SU-DHL-6 (cell line): ENCODE measurements at regions not wholly inside any gene's neighbourhood (a gene's known extent, or its start where the extent isn't known, plus 50 kb on each side); places are given as distances from the start of the nearest gene placed in this dataset.

ENCODE experiments used
- H2AFZ ChIP-seq: fragments of 200-600 bp; sonication (generic); 2 replicates; pipeline ENCODE4 v1.6.1; 2014; ENCODE audit warnings: low read depth, mild to moderate bottlenecking, moderate library complexity, mixed read lengths, antibody characterized with exemption, low read length; ENCODE audit not compliant: severe bottlenecking
- H3F3A ChIP-seq: fragments of 200-600 bp; shearing (Covaris generic); 2 replicates; pipeline ENCODE4 v1.6.0; 2016; ENCODE audit warnings: antibody characterized with exemption, mild to moderate bottlenecking; ENCODE audit not compliant: insufficient read depth
- H3K27ac ChIP-seq: fragments of 200-600 bp; sonication (generic); 2 replicates; pipeline ENCODE4 v1.5.1; 2016; ENCODE audit warnings: low read depth, mild to moderate bottlenecking, low read length, moderate library complexity, mixed read lengths
- H3K27me3 ChIP-seq: fragments of 200-600 bp; sonication (generic), shearing (Covaris generic); 2 replicates; pipeline ENCODE4 v1.6.0; 2014; ENCODE audit warnings: mild to moderate bottlenecking, low read length
- H3K36me3 ChIP-seq: fragments of 200-600 bp; sonication (generic); 2 replicates; pipeline ENCODE4 v1.6.1; 2014; ENCODE audit warnings: mild to moderate bottlenecking, low read length, mixed read lengths
- H3K4me2 ChIP-seq: fragments of 300-600, 200-600 bp; shearing (Covaris generic), sonication (generic); 2 replicates; pipeline ENCODE4 v1.6.0; 2014; ENCODE audit warnings: low read length, low read depth, mild to moderate bottlenecking; ENCODE audit not compliant: poor library complexity, severe bottlenecking
- H3K4me3 ChIP-seq: fragments of 200-600 bp; sonication (generic); 2 replicates; pipeline ENCODE4 v1.5.1; 2014; ENCODE audit warnings: antibody characterized with exemption, low read length, mild to moderate bottlenecking, mixed read lengths; ENCODE audit not compliant: insufficient read depth, poor library complexity, severe bottlenecking
- H3K79me2 ChIP-seq: fragments of 200-600 bp; sonication (generic); 2 replicates; pipeline ENCODE4 v1.6.1; 2014; ENCODE audit warnings: mild to moderate bottlenecking, low read length, moderate library complexity; ENCODE audit not compliant: insufficient read depth
- H3K9ac ChIP-seq: fragments of 200-600 bp; sonication (generic); 2 replicates; pipeline ENCODE4 v1.7.0; 2014; ENCODE audit warnings: mild to moderate bottlenecking, low read length
- H3K9me2 ChIP-seq: fragments of 200-600 bp; sonication (generic); replicated peaks from 2 replicates; pipeline ENCODE4 v1.6.1; 2014; ENCODE audit warnings: low read length; ENCODE audit not compliant: insufficient read depth
- H3K9me3 ChIP-seq: fragments of 200-600 bp; sonication (generic); 2 replicates; pipeline ENCODE4 v1.6.1; 2014; ENCODE audit warnings: low read length, mixed read lengths; ENCODE audit not compliant: insufficient read depth
- H4K20me1 ChIP-seq: fragments of 200-600 bp; sonication (generic); 2 replicates; pipeline ENCODE4 v1.6.1; 2014; ENCODE audit warnings: low read depth, mild to moderate bottlenecking, antibody characterized with exemption, low read length, moderate library complexity, mixed read lengths
- CTCF ChIP-seq: fragments of 200-600 bp; sonication (generic); IDR thresholded peaks from one replicate; pipeline ENCODE4 v1.5.1; 2017; ENCODE audit warnings: antibody characterized with exemption, mild to moderate bottlenecking, low read length, moderate library complexity; ENCODE audit not compliant: insufficient read depth, poor library complexity, severe bottlenecking
- EZH2phosphoT487 ChIP-seq: fragments of 200-600 bp; sonication (generic), shearing (Covaris generic); conservative IDR thresholded peaks from 2 replicates; pipeline ENCODE4 v1.6.1; 2018; ENCODE audit warnings: mild to moderate bottlenecking, antibody characterized with exemption, low read length, moderate library complexity, mixed read lengths

- Histone ChIP-seq H3K27me3 (no peaks in the 10 kb centered on the region), H3K9ac (no peak overlapping the region), H3F3A (no peaks in the 10 kb centered on the region), H3K27ac (no peak overlapping the region), H3K9me3 (no peaks in the 10 kb centered on the region), H3K9me2 (no peaks in the 10 kb centered on the region), H3K79me2 (no peaks in the 10 kb centered on the region), H3K36me3 (no peaks in the 10 kb centered on the region), H4K20me1 (no peaks in the 10 kb centered on the region), H3K4me2 (no peak overlapping the region), H2AFZ (no peak overlapping the region), H3K4me3 (no peak overlapping the region)
- TF ChIP-seq CTCF, result no peak
- no peak for TF ChIP-seq EZH2phosphoT487
These were observed 248.1 kb downstream of the IRX1 start for GRCh38 chr5:3843706-3844105.

GRCh38 chr5:3844266-3844665, 248.6 kb downstream of the IRX1 start:
- H4K20me1 ChIP-seq, result no peaks in the 10 kb centered on the region
- no peak overlapping the region for H3K9ac ChIP-seq
- H3K4me2 ChIP-seq, result no peak overlapping the region
- H3K27ac ChIP-seq, result no peak overlapping the region
- H2AFZ ChIP-seq, result no peak overlapping the region
- H3F3A ChIP-seq, result no peaks in the 10 kb centered on the region
- TF ChIP-seq CTCF (no peak), EZH2phosphoT487 (no peak)
- H3K27me3 ChIP-seq, result no peaks in the 10 kb centered on the region
- no peaks in the 10 kb centered on the region for H3K79me2 ChIP-seq
- no peaks in the 10 kb centered on the region for H3K36me3 ChIP-seq
- no peaks in the 10 kb centered on the region for H3K9me2 ChIP-seq
- no peak overlapping the region for H3K4me3 ChIP-seq
- H3K9me3 ChIP-seq, result no peaks in the 10 kb centered on the region

GRCh38 chr5:3845230-3845629, 249.6 kb downstream of the IRX1 start:
- Histone ChIP-seq H3K27ac (no peak overlapping the region), H3K9me2 (no peaks in the 10 kb centered on the region), H2AFZ (no peak overlapping the region), H3K36me3 (no peaks in the 10 kb centered on the region), H4K20me1 (no peaks in the 10 kb centered on the region), H3K9ac (no peak overlapping the region), H3F3A (no peaks in the 10 kb centered on the region), H3K27me3 (no peaks in the 10 kb centered on the region), H3K4me3 (no peak overlapping the region), H3K4me2 (no peak overlapping the region), H3K9me3 (no peaks in the 10 kb centered on the region), H3K79me2 (no peaks in the 10 kb centered on the region)
- TF ChIP-seq CTCF (no peak), EZH2phosphoT487 (no peak)
